Epithelial cell of esophagus (primary cell): ENCODE measurements at regions not wholly inside any gene's neighbourhood (a gene's known extent, or its start where the extent isn't known, plus 50 kb on each side); places are given as distances from the start of the nearest gene placed in this dataset.

ENCODE experiments used
- DNase-seq: peaks from one replicate; pipeline ENCODE4 v3.0.0; 2010; ENCODE audit warnings: low read depth
- H3K4me3 ChIP-seq: 2 replicates; pipeline ENCODE4 v1.5.1; 2011; ENCODE audit warnings: mild to moderate bottlenecking, low read length, control low read depth
- TF ChIP-seq, protein P1 (sequence below): IDR thresholded peaks from 2 replicates; pipeline ENCODE4 v1.5.1; 2011; ENCODE audit warnings: low read depth, mild to moderate bottlenecking, low read length, control low read depth, inconsistent platforms; ENCODE audit not compliant: insufficient read depth; ENCODE audit errors: missing control alignments

DNA sequence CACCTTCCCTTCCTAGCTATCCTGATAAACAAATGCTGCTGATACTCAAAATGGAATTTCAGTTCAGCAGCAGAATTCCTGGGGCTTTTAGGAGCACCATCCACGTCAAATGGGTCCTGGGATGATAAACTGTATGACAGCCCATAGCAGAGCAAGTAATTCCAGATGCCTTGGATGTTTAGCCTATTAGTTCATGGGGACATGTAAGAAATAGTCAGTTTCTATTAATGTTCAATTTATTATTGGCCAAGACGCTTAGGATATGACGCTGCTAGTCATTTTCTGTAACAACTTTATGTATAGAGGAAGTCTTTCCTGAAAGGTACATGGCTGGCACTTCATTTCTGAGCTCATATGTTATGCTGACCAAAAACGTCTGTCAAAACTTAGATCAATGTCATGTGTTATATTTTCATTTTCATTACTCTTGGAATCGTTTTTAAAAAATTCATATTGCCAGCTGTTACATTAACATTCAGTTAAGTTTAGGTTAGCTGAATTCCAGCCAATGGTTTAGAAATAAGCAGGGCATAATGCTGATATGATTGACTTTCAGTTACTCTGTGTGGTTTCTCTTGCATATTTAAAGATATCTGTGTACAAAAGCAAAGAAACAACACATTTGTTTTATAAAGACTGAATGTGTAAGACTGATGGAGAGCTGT lies 243.8 kb downstream of the CSNK1G3 start:
- TF ChIP-seq, protein P1, sequence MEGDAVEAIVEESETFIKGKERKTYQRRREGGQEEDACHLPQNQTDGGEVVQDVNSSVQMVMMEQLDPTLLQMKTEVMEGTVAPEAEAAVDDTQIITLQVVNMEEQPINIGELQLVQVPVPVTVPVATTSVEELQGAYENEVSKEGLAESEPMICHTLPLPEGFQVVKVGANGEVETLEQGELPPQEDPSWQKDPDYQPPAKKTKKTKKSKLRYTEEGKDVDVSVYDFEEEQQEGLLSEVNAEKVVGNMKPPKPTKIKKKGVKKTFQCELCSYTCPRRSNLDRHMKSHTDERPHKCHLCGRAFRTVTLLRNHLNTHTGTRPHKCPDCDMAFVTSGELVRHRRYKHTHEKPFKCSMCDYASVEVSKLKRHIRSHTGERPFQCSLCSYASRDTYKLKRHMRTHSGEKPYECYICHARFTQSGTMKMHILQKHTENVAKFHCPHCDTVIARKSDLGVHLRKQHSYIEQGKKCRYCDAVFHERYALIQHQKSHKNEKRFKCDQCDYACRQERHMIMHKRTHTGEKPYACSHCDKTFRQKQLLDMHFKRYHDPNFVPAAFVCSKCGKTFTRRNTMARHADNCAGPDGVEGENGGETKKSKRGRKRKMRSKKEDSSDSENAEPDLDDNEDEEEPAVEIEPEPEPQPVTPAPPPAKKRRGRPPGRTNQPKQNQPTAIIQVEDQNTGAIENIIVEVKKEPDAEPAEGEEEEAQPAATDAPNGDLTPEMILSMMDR = no peak
- peak; percentile 22 for DNase-seq
- H3K4me3 ChIP-seq = no peak overlapping the region

DNA sequence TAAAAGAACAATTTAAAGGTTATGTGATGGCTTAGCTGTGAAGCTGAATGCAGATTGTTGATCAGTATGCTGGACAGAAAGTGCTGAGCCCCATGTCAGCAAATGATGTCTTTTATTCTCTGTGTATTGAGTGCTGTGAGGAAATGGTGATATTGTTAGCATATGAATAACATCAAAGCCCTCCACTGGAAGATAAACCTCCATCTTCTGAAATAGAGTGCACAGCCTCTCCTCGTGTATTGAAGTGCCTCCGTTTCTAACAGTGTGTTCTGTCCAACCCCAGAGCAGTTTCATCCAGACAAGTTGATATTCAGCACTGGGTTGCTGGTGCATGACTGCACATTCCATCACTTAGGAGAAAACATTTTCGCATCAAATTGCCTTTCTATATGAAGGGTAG lies 242.9 kb downstream of the CSNK1G3 start:
- DNase-seq = no peak
- H3K4me3 ChIP-seq = no peak overlapping the region
- TF ChIP-seq, protein P1 = no peak

DNA sequence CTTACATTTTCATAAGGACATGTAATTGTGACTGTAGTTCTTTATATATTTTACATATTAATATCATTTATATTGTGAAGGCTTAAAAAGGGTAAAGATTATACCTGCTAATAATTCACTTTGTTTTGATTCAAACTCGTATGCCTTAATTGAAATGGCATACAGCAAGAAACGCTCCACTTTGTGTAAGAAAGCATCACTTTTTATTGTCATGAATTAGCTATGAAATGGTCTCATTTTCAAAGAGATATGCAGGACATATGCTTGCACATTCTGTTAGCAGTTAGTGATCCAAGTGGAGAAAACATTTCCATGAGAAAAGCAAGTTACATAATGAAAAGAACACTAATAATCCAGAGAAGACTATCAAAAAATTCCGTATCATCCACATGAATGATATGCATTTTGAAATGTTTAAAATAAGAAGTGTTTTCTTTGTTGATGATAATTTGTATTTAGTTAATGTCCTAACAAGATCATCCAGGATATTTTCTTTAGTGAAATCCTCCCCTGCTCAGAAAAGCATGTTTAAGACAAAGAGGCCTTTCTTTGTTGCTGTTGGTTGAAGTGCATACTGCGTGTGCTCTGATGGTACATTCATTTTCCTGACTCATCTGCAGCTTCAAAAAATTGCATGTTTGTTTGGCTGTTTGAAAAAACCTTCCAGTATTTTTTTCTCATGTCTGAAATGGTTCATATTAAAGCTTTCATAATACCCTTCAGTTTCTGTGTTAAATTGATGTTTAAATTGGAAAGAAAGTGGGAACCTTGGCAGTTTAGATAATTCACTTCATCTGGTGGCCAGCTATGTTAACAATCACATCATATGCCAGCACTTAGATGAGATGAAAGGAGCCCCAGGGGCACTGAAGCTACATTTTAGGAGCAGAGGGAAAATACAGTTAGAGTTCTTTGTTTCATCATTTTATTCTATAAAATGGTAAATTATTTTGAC lies 242.2 kb downstream of the CSNK1G3 start:
- TF ChIP-seq, protein P1 = no peak
- H3K4me3 ChIP-seq = no peak overlapping the region
- no peak for DNase-seq

DNA sequence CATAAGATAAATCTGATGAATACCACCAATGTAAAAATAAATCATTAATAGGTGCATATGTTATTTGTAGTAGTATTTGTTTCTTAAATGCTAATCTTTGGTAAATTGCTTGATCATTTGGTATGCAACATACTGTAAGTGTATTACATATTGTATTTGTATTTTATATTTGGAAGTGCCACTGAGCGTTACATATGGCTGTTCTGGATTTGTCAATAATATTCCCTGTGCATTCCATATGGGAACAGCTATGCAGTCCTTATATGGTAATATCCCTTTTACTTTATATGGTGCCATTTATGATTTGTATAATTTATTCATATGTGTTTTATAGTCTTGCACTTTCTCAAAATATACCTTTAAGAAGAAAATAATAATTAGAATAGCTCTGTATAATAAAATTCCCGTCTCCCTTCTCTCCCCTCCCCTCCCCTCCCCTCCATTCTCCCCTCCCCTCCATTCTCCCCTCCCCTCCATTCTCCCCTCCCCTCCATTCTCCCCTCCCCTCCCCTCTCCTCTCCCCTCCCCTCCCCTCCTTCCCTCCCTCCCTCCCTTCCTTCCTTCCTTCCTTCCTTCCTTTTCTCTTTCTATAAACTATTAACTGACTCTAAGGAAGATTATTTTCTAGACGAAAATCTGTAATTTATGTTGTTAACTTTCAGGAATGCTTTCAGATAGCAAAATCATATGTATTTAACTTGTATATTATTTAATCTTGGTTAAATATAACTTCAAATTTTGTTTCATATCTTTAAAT lies 241.4 kb downstream of the CSNK1G3 start:
- H3K4me3 ChIP-seq = no peak overlapping the region
- TF ChIP-seq, protein P1 = no peak
- no peak for DNase-seq

DNA sequence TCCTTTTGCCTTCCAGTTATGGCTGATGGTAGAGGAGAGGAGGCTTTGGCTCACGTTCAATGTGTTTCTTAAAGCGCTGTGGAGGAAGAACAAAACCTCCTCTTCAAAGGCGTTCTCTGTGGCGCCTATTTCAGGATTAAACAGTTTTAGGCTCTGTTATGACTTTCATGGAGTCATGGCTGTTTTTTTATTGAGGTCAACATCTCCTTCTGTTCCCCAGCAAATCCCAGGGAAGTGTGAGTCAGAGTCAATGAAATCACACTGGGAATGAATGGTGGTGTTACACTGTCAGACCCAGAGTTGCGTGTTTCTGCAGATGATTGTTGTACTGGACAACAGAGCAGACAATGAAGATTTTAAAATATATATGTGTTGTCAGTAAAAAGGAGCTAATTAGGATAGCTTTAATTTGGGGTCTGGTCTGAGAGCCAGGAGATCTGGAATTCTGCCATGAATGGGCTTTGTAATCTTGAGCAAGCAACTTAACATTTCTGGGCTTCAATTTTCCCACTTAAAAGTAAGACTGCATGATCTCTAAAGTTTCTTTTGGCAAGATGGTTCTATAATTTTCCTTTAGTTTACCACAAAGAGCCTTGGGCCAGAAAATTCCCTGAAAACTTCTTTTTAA lies 240.7 kb downstream of the CSNK1G3 start:
- DNase-seq = peak; percentile 83
- no peak overlapping the region for H3K4me3 ChIP-seq
- TF ChIP-seq, protein P1 = no peak

DNA sequence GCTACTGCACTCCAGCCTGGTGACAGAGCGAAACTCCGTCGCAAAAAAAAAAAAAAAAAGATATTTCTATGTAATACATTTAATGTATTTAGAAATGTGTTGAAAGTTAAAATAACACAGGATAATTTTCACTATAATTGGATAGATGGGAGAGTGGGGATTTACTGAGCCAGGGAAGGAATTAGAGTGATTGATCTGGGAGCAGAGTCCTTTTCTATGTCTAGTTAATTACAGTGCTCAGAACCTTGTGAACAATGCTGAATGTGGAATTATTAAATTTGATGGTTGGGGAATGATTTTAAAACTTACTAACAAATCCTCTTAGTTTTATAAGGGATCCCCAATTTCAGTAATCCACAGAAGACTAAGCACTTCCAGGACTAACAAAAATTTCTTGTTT lies 239.7 kb downstream of the CSNK1G3 start:
- H3K4me3 ChIP-seq = no peak overlapping the region
- TF ChIP-seq, protein P1 = no peak
- DNase-seq = no peak
